T-helper 2 cell (primary cell): ENCODE measurements at regions not wholly inside any gene's neighbourhood (a gene's known extent, or its start where the extent isn't known, plus 50 kb on each side); places are given as distances from the start of the nearest gene placed in this dataset.

Experiments used
- DNase-seq, 5 experiments: peaks; one replicate each; pipeline versions ENCODE4 v3.0.0 to v3.0.0-alpha.2; 2012 to 2022

DNA sequence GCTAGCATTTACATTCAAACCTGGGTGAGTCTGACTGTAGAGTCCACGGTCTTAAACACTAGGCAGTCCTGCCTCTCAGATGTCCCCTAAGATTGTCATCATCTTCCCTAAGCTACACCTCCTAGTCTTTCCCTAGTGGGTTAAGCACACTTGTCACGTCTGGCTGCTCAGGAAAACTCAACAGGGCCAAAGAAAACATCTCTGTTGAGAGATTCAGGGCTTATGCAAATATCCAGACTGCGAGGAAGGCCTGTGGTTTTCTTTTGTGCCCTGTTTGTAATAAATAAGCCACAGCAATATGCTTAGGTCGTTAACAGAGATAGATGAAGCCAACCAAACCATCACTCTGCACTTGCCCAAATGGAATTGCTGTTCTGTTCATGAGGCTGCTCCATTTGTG lies 472.6 kb upstream of the DEPDC1 start:
- DNase-seq: no peak

DNA sequence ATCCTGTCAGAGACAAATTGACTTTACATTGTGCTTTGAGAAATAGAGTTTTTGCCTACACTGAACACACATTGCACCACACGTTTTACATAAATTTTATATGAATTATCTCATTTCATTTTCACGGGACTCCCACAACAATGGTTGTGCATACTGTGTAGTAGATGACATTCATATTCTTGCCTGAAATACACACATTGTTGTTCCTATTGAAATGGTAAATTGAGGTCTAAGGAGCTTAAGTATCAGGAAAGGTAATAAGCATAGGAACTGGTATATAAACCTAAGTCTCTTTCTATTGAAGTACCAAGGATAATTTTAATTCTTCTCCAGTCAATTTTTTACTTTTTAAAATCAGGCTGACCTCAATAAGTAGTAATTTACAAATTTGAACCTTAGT lies 473.7 kb upstream of the DEPDC1 start:
- DNase-seq: no peak

DNA sequence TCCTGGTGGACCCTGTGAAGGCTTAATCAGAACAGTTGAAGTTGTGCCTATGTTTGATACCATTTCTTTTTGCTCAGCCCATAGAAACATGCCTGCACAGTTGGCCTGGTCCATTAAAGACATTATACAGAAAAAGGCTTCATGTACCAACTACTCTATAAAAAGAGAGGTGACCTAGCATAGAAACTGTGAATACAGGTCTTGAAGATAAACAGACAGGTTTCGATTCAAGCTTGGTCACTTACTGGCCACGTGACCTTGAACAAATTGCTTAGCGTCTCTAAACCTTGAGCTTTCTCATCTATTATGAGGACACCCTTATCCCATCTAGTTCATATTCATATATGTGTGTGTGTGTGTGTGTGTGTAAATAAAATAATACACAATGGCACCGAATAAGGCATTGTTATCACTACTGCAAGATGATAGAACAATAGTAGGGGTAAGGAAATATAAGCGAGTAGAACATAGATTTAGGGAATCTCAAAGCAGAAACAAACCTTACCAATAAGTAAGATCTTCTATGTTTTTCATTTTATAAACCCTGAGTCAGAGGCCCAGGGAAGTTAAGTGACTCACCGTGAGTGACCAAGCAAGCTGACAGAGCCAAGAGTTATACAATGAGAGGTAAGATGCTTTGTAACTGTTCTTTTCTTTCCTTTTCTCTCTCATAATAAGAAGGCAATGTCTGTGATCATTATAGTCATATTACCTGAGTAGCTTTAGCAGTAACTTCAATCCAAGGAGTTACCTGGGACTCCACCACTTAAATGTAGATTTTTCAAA lies 476.8 kb upstream of the DEPDC1 start:
- no peak for DNase-seq

DNA sequence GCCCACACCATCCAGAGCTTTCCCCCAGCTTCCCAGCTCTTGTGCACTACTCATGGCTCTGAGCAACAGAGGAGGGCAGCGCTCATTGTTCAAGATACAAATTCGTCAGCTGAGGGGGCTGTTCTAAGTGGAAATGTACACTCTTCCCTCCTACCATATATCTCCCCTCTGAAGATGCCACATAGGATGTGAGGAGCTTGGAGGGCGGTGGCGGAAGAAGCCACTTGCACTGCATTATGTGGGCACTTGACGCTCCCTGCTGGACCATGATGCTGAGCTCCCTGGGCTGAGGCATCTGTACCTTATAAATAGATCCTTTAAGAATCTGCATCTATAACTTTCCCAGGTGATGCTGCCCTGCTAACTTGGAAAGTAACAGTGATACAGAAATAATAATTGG lies 477.6 kb upstream of the DEPDC1 start:
- no peak for DNase-seq

DNA sequence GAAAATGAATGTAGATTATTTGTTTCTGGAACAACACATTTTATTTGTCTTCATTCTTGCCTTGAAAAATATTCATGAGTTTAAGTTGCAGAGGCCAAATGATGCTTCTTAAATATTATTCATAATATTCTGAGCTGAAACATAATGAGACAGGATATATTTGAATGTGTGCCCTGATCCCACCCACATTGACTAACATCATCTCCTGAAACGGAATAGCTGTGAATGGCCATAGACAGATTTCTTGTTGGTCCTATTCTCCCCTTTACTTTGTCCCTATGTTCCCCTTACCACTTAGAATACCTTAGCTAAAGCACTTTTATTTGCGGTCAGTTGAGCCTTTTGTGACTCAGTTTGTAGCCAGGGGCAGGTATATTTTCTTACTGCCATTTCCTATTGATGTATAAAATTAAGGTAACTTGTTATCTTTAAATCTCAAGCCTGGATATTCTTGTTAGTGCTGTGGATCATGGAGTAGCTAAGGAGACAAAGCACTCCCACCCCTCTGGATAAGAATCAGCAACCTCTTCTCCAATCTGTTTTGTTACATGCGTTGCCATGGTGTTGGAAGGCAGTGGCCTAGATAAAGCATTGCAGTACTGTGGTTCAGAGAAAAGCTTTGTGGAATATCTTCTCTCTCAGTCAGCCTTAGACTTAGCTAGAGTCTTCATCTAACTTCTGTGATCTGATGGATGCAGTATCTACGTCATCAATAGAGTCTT lies 478.5 kb upstream of the DEPDC1 start:
- no peak for DNase-seq

DNA sequence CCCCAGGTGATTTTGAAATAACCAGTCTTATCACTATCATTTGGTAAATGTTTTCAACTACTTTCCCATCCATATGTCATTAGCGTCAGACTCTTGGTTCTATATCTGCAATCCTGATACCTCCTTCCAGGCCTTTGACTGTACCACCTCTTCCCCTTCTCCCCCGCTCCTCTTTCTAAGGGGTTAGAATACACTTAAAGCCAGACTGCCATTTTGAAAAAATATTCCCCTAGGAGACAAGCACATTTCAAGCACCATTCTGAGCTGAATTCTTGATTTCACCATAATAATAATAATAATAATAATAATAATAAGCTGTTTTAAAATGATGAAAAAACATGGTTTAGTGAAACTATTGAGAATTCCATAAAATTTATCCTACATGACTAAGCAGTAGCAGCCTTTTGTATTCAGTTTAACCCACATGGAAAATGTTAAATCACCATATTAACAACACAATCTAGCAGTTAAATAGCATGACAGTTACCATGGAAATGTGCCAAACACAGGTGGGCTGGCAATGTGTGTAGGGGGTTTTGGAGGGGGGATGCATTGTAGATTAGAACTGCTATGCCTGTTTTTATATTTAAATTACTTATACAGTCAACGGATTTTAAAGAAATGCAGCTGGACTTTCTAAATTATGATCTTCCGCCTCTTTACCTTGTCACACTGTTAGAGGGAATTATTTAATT lies 480.2 kb upstream of the DEPDC1 start:
- no peak for DNase-seq

DNA sequence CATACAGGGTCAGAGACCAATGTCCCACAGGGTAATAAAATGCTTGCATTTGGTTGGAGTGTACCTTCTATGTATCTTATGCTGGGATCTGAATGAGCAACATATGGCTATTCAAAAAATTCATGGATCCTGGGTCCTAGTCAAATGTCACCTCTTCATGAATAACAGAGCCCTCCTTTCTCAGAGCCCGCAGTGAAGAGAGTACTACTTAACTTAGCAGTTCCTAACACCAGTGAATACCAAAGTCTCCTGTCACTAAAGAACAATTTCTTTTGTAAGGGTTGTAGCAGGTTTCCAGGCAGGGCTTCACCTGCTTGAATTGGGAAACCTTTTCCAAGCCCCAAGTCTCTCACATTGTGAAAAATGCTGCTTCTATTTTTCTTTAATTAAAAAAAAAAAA lies 483.0 kb upstream of the DEPDC1 start:
- no peak for DNase-seq

DNA sequence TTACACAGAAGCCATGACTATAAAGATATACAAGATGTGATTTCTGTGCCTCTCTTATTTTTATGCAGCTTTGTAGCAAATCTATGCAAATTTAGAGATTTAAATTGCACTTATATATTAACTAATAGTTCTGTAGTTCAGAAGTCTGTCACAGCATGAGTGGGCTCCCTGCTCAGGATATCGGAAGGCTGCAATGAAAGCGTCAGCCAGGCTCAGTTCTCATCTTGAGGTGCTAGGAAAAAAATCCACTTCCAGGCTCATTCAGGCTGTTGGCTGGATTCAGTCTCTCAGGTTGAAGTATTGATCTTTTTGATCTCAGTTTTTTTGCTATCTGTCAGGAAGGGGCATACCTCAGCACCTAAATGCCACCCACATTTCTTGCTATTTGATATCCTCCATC lies 487.4 kb upstream of the DEPDC1 start:
- DNase-seq: no peak

DNA sequence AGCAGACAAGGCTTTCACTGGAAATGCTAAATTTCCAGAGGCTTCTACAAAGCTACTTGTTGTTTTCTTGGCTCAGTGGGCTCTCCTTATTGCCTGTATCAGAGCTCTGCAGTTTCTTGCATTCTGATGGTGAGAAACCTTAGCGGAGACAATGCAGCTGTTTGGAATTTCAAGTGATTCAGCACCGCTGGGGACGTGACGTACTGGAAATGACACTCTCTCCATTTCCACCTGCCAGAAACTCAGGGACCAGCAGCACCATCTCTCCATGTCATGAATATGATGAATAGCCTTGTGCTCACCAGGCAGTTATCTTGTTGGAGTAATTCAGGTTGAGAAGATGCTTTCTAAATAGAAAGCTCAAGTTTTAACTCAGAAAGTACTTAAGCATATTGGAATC lies 497.2 kb upstream of the DEPDC1 start:
- DNase-seq: no peak

DNA sequence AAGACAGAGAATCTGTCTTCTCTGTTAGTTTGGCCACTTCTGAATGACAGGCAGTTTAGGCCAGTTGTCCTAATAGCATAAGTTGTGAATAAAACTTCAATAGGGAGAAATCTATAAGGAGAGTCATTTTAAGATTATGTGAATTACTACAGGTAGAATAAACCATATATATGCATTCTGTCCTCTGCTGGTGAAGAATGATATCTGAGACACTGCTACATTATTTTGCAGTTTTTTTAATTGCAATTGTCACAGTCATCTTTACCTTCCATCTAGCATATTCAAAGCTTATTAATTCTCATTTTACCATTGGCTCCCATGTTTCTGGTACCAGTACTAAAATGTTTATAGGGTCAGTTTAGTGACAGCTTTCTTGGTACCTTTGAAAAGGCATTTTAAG lies 519.6 kb upstream of the DEPDC1 start:
- no peak for DNase-seq

DNA sequence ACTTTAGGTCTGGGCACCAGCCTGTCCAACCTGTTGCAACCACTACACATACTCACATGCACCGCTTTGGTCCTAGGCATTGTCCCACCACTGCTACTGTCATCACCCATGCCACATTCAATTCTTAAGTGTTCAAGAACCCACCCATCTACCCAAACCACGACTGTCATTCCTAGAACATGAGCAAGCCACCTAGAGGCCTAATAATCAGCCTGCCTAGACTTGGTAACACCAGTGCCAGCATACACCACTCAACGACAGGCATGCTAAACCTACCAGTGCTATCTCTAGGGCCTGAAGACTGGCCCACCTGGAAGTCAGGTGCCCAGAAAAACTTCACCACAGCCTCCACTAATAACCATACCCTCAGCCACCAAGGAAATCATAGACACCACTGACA lies 532.8 kb upstream of the DEPDC1 start:
- DNase-seq: no peak

DNA sequence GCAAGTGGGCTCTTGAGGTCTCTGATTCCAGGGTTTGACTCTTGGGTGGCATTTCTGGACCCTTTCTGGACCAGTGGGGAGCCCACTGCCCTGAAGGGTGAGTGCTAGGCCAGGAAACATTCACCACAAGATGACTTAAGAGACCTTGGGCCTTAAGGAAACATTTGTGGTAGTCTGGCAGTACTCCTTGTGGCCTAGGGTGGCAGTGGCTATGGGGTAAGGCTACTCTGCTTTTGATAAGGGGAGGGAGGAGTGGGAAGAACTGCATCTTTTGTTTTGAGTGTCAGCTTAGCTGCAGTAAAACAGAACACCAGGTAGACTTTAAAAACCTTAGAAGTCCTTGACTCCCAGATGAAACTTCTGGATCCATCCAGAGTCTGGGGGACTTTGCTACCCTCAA lies 529.3 kb upstream of the LRRC7 start:
- DNase-seq: no peak

DNA sequence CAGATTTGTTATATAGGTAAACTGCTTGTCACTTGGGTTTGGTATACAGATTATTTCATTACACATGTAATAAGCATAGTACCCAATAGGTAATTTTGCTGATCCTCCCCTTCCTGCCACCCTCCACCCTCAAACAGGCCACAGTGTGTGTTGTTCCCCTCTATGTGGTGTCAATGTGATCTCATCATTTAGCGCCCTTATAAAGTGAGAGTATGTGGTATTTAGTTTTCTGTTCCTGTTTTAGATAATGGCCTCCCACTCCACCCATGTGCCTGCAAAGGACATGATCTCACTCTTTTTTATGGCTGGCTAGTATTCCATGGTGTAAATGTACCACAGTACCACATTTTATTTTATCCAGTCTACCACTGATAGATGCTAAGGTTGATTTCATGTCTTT lies 522.1 kb upstream of the LRRC7 start:
- no peak for DNase-seq

DNA sequence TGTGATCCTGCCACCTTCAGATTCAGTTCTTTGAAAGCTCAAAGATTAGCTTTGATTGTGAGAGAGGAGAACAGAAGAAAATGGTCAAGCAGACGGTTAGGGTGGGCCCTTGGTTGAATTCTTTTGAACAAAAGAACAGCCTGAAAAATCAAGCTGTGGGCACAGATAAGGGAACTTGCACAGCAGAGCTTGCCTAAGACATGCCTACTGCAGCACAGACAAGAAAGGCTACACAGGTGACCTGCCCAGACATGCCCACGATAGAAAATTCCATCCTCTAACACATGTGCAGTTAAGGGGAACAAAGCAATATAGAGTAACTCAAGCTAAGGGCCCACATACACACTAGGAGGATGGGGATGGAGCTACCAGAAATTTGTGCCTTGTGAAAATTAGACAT lies 512.5 kb upstream of the LRRC7 start:
- peak in 1 of 5 experiments; percentile 1 for DNase-seq

DNA sequence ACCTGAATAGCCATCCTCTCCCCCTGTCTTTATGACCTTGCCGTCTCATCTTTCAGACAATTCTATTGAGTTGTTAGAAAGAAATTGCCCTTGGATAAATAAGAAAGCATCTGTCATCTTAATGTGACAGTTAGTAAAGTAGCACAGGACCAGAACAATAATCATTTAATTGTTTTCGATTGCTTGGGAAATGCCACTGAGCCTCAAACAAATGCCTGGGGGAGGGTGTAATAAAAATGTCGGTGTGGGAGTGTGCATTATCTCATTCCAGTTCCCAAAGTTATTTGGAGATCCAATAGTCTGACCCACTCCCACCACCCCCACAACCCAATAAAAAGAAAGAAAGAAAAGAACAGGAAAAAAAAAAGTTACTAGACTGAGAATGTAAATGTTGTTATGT lies 509.3 kb upstream of the LRRC7 start:
- DNase-seq: no peak

DNA sequence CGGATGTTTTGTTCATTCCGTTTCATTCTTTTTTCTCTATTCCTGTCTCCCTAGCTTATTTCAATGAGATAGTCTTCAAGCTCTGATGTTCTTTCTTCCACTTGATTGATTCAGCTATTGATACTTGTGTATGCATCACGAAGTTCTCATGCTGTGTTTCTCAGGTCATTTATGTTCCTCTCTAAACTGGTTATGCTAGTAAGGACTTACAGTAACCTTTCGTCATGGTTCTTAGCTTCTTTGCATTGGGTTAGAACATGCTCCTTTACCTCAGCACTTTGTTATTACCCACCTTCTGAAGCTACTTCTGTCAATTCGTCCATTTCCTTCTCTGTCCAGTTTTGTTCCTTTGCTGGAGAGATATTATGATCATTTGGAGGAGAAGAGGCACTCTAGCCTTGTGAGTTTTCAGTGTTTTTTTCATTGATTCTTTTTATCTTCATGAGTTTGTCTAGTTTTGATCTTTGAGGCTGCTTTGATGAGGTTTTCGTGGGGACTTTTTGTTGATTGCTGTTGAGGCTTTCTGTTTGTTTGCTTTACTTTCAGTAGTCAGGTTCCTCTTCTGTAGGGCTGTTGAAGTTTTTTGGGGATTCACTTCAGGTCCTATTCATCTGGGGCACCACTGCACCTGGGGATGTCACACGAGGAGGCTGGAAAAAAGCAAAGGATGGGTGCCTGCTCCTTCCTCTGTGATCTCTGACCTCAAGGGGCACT lies 496.9 kb upstream of the LRRC7 start:
- DNase-seq: no peak

DNA sequence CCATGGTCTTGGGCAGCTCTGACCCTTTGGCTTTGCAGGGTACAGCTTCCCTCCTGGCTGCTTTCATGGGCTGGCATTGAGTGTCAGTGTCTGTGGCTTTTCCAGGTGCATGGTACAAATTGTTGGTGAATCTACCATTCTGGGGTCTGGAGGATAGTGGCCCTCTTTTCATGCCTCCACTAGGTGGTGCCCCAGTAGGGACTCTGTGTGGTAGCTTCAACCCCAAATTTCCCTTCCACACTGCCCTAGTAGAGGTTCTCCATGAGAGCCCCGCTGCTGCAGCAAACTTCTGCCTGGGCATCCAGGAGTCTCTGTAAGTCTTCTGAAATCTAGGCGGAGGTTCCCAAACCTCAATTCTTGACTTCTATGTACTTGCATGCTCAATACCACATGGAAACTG lies 494.5 kb upstream of the LRRC7 start:
- DNase-seq: no peak

DNA sequence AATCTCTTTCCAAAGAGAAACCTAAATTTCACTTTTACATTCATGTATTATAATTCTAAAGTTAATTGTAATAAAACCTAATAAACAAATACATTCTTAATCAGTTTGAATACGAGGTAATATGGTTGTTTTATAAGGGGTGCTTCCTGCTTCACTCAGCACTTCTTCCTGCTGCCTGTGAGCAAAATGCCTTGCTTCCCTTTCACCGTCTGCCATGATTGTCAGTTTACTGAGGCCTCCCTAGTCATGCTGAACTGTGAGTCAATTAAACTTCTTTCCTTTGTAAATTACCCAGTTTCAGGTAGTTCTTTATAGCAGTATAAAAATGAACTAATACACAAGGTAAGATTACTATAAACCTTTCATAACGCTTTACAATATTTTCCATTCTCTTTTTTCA lies 491.1 kb upstream of the LRRC7 start:
- no peak for DNase-seq

DNA sequence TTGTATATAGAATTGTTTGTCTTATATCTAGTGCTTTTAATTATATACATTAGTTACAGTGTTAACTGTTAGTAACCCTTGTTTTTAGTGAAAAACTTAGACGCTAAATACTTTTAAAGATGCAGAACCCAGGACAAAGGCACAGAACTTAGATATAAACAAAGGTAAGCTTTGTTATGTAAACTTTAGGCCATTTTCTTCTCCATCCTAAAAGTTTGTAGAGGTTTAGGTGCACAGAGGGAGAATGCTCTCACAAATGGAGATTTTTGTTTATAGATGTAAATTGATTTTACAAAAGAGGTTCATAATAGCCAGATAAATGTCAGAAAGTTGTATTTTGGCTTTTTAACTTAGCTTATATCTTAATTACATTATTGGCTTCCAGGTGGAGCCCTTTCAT lies 490.5 kb upstream of the LRRC7 start:
- no peak for DNase-seq

DNA sequence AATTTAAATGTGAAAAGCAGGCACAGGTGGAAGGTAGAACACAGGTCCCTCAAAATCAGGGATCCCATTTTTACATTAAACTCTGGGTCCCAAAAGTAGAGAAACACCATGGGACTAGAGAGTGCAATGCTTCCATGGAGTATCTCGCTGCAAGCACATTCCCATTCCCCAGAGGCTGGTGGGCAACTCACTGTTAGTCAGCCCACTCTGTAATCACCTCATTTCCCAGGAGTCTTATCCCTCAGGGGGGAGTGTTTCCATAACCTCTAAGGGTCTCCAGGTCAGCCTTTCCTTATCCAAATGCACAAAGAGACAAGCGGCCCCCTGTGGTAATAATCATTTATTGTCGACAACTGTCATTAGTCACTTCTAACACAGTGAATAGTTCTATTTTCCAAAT lies 490.1 kb upstream of the LRRC7 start:
- DNase-seq: no peak

DNA sequence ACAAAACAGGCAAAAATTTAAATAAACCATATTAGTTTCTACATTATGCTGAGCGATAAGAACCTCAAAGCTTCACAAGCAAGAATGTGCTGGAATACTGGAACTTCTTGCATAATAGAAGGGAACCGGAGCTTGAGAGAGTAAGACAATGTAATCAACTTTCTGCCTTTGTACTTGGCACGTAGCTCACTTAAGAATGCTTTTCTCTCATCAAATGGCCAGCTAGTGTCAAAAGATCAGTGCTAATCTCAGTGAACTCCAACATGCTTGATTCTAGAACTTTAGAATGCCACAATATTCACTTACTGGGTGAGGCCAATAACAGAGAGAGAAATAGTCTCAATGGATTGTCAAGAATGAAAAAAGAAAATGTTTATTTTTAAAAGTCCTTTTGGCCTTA lies 486.1 kb upstream of the LRRC7 start:
- no peak for DNase-seq

DNA sequence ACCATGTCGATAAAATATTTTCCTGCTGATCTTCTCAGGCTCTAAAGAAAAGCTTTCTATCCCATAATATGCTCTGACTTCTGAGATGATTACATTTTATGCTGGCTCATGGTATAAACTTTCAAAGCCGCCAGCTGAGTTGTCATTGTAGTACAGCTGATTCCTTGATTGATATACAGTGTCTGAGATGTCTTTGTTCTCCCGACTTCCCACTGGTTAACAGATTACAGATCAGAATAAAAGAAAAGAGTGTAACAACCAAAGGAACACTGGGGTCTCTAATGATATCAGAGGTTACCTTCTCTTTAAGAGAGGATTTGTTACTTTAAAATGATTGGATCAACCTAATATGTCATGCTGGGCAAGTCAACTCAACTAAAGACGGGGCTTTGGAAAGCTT lies 485.4 kb upstream of the LRRC7 start:
- no peak for DNase-seq

DNA sequence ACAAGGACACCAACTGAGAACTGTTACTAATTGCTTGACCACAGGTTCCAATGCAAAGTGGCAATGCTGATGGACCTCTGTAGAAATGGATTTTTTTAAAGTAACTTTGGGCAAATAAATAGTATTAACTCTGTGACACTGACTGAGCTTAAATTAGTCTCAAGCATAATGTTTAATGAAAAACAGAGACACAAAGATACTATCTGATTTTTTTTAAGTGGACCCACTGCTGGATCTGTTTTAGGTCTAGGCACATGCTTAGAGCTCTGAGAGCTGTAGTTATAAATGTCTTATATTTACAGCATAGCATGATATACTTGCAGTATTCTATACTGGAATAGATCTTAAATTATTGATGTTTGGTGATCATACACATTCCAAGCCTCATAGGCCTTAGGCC lies 481.6 kb upstream of the LRRC7 start:
- DNase-seq: no peak
